Raji (cell line): ENCODE measurements at regions not wholly inside any gene's neighbourhood (a gene's known extent, or its start where the extent isn't known, plus 50 kb on each side); places are given as distances from the start of the nearest gene placed in this dataset.
A peak's percentile ranks its signal among the peaks of the same experiment; 100 is the strongest.

Source experiments
- POLR2A ChIP-seq: IDR thresholded peaks from 2 replicates; pipeline ENCODE4 v1.6.1; 2011; ENCODE audit warnings: low read depth, low read length, control low read depth; ENCODE audit not compliant: insufficient read depth

DNA sequence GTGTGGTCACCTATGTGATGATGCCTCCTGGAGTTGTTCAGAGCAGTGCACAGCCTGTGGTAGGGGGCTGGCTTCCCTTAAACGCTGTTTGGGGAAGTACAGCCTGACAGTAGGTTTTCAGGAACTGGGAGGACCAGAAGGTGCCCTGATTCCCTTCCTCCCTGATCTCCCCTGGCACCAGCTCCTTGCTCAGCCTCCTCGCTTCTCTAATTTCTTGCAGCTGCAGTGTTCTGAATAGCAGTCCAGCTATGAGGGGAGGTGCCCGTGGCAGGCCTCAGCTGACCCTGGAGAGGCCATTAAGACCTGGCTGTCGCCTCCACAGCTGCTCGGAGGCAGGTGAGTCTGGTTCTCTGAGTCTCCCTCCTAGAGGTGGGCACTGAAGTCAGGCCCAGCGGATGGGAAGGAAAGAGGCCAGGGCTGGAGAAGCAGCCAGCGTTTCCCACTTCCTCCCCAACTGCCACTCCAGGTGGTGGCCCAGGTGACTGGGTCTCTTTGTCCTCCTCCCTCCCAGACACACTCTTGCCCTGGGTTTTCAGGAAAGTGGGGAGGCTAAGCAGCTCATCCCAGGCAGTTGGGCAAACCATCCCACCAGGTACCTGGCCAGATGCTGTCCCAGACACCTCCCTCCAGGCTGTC, 52.0 kb upstream of the RPL11 start:
- no peak for TF ChIP-seq POLR2A

DNA sequence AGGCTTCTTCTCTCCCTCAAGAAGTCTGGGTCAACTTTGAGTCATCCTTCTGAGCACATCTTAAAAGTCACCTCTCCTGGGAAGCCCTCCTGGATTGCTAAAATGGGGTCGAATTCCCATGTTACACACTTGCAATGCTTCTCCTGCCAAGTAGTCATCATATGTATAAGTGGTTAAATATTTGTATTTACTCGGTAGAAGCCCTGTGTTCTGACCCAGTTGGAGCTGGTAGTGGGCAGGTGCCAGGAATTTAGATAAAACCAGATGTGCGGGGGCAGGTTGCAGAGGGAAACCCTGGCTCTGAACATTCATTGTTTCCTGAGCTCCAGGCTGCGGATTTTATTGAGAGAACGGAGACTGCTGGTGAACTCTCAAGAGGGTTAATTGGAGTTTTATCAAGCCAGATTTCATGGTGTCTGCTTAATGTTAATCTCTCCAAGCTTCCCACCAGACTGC, 52.8 kb upstream of the RPL11 start:
- no peak for TF ChIP-seq POLR2A

DNA sequence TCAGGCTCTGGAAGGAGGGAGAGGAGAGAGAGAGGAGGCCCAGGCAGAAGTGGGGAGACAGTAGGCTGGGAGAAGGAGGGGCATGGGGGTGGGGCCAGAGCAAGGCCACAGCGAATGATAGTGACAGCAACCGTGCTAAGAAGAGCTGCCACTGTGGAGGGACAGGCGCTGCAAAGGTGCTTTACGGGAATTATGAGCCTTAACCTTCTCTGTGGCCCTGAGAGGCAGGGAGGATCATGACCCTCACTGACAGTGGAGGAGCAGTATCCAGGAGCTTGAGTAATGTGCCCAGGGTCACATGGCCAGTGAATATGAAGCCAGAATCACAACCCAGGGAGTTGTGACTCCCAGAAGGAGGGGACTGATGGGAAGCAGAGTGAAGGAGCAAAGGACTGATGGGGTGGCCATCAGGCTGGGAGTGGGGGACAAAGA, 53.4 kb upstream of the RPL11 start:
- TF ChIP-seq POLR2A = no peak

DNA sequence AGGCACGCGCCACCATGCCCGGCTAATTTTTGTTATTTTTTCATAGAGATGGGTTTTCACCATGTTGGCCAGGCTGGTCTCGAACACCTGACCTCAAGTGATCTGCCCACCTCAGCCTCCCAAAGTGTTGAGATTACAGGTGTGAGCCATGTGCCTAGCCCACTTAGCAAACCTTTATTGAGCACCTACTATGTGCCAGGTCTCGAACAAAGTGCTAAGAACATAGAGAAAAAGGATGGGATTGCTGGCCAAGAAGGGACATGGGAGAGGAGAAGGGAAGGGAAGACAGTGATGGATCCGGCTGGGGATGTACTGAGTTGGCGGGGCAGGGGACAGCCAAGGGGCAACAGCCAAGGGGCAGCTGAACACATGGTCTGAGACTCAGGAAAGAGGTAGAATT, 55.6 kb upstream of the RPL11 start:
- TF ChIP-seq POLR2A = no peak

DNA sequence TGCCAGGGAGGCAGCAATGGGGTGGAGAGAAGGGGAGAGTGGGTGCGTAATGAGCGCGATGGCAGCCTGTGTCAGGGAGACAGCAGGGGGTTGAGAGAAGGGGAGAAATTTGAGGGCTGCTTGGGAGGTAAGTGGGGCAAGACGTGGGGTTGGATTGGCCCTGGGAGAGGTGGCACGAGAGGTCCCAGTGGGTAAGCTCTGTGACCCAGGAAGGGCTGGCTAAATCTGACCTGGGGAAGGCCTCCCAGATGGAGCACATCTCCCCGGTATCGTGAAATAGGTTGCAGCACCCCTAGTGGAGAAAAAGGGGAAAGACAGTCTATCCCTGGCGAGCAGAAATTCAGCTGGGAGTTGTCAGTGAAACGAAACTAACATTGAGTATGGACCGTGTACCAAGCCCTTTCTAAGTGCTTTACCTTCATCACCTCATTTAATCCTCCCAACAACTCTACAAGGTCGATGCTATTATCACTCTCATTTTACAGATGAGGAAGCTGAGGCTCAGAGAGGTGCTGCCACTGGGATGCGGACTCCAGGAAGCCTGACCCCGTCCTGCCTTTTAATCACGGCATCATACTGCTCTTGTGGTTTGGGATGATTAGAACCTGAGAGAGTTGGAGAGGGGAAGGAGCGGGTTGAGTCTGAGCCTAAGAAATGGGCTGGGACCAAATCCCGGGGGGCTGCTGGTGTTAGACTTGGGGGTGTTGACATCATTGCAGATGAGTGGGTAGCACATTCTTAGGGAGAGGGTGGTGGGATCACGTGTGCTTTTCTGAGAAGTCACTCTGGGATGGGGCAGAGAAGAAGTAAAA, 56.6 kb upstream of the RPL11 start:
- peak; percentile 37; the same call in 1 of the 2 replicates for TF ChIP-seq POLR2A

DNA sequence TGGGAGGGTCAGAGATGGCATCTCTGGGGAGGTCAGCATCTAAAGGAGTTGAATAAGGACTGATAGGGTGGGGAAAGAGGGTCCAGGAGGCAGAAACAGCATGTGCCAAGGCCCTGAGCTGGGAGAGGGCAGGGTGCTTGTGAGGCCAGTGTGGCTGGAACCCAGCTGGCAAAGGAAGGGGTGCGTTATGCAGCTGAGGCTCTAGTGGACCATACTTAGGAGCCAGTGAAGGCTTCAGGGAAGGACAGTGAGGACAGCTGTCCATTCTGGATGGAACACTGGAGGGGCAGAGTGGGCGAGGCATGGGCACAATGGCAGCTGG, 57.1 kb upstream of the RPL11 start:
- TF ChIP-seq POLR2A = no peak

DNA sequence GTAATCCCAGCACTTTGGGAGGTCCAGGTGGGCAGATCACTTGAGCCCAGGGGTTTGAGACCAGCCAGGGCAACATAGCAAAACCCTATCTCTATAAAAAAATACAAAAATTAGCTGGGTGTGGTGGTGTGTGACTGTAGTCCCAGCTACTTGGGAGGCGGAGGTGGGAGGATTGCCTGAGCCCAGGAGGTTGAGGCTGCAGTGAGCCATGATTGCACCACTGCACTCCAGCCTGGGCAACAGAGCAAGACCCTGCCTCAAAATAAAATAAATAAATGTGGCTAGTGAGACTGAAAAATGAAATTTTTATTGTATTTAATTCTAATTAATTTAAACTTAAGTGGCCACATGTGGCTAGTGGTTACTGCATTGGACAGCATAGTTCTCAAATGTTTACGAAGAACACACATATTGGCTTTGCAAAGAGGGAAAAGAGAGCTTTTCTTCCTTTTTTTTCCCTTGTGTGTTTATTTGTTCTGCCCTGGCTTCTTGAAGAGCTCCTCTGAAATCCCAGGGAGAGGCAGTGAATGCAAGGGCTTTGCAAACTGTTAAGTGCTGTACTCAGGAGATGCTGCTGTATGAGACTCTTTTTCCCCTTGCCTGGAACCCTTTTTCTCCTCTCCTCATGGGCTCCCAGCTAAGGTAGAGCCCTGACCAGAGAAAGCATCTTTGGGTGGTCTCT, 59.0 kb upstream of the RPL11 start:
- TF ChIP-seq POLR2A = no peak

DNA sequence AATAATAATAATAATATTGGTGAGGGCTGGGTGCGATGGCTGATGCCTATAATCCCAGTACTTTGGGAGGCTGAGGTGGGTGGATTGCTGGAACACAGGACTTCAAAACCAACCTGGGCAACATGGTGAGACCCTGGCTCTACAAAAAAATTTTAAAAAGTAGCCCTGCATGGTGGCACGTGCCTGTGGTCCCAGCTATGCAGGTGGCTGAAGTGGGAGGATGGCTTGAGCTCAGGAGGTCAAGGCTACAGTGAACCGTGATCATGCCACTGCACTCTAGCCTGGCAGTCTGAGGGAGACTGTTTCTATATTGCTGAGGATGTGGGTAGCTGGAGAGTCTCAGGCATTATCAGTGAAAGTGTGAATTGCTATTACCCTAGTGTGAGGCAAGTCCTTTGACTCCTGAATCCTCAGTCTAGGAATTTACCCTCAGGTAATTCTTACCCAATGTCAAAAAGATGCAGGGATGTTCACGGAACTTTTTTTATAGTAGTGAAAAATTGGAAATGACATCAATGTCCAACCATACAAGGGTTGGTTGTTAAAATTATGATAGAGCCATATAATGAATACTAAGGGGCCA, 61.8 kb upstream of the RPL11 start:
- no peak for TF ChIP-seq POLR2A

DNA sequence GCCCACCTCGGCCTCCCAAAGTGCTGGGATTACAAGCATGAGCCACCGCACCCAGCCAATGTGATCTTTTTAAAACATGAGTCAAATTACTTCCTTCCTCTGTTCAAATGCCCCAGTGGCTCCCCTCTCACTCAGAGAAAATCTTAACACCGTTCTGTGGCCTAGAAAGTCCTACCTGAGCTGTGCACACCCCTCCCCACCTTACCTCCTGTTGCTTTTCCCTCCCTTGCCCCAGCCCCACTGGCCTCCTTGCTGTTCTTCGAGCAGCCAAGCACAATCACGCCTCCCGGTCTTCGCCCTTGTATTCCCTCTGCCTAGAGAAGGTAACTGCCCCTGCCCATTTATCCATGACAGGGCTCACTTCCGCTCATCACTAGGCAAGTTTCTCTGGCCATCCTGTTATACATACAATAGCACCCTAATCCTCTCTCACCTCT, 62.6 kb upstream of the RPL11 start:
- no peak for TF ChIP-seq POLR2A

DNA sequence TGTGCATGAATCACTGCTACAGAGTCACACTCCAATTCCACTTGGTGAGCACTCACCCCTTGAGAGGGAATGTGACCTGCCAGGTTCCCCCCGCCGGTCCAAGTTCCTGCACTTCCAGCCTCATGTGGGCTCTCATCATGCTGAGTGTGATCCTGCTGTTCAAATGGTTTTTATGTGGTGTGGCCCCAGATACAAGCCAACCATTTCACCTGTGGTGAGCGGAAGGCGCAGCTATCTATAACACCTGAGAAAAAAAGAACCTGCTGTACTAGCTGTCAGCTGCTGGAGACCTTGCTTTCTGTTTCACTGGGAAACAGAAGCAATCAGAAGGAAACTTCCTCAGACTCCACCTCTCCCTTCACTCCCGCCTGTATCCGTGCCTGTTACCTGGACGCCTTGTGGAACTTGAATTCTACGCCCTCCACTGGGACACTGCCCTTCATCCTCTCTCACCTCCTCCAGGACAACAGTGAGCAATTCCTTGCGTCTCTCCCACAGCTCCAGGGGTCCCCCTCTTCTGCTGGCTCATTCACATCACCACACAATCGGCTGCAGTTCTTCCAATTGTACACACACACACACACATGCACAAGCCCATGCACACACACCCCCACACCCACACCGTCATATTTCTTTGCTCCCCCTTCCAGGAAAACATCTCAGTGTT, 64.4 kb upstream of the RPL11 start:
- TF ChIP-seq POLR2A = no peak

DNA sequence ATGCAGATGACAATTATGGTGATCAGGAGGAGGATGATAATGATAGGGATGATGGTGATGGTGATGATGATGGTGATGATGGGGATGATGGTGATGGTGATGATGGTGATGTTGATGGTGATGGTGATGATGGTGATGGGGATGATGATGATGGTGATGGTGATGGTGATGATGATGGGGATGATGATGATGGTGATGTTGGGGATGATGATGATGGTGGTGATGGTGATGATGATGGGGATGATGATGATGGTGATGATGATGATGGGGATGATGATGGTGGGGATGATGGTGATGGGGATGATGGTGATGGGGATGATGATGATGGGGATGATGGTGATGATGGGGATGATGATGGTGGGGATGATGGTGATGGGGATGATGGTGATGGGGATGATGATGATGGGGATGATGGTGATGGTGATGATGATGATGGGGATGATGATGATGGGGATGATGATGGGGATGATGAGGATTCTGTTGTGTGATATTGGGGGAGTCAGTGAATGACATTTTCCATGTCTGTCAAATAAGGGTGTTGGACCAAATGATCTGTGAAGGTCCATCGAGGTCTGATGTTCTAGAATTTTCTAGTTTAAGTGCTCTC, 65.6 kb upstream of the RPL11 start:
- TF ChIP-seq POLR2A = no peak

DNA sequence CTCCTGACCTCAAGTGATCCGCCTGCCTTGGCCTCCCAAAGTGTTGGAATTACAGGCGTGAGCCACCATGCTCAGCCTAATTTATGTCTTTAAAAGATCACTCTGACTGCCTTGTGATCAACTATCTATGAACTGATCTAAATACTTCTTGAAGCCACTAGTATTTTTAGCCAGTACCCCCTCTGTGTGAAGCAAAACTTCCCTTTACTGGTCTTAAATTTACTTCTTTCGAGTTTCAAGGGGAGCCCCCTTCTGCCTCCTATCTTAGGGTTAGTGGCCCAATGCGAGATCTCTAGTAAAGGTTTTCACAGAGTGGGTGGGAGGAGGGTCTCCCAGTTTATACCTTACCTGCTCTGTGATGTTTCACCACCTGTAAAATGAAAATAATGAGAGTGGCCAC, 66.1 kb upstream of the RPL11 start:
- no peak for TF ChIP-seq POLR2A

DNA sequence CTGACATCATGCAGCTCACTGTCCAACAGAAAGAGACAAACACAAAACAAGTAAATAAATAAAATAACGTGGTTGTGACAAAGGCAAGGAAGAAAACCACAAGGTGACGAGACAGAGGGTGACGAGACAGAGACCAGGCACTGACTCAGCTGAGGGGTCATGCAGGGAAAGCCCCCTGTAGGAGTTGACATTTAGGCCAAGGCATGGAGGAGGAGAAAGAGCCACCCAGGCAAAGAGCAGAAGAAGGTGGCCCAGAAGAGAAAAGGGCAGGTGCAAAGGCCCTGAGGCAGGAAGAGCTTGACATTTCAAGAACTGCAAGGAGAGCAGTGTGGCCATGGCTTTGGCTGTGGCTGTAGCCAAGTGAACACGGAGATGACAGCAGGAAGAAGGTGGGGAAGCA, 65.1 kb upstream of the ID3 start:
- TF ChIP-seq POLR2A = no peak

DNA sequence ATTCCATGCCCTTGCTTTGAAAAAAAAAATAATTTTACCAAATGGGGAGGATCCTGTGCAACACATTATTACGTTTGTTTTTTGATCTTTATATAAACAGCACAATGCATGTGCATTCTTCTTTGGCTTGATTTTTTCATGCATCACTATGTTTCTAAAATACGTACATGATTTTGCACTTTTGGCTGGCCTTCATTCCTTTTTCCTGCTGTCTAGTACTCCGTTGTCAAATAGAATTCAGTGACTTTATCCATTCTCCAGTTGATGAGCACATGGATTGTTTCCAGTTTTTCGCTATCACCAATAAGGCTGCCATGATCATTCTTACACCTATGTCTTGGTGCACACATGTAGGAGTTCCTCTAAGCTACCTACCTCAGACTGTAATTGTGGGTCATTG, 63.0 kb upstream of the ID3 start:
- TF ChIP-seq POLR2A = no peak

DNA sequence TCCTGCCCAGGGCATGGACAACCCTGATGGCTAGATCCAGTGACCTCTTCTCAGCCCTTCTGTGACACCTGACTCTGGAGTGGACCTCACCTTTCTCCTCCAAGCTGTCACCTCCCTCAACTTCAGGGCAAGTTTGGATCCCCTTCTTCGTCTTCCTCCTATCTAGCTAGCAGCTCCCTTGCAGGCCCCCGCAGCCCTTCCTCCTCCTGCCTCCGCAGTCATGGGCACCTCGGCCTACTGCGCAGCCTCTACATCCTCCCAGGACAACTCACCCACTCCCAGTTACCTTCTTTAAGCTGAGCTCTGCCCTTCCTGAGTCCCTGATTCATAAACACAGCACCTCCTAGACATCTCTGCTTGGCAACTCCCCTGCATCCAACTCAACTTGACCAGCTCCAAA, 61.3 kb upstream of the ID3 start:
- TF ChIP-seq POLR2A = no peak
